GM19025 (cell line): ENCODE measurements at regions not wholly inside any gene's neighbourhood (a gene's known extent, or its start where the extent isn't known, plus 50 kb on each side); places are given as distances from the start of the nearest gene placed in this dataset.

ENCODE experiments used
- ATAC-seq: cut with Tn5 transposase; IDR thresholded peaks from one replicate; pipeline ENCODE4 v1.9.1; 2021; ENCODE audit warnings: mild to moderate bottlenecking, low read depth, moderate library complexity; ENCODE audit not compliant: unreplicated experiment

GRCh38 chr10:47245731-47246350 lies 54.2 kb upstream of the GDF10 start:
- ATAC-seq = no peak

GRCh38 chr10:47246406-47247147 lies 53.4 kb upstream of the GDF10 start:
- ATAC-seq = no peak

GRCh38 chr10:47247148-47248059 lies 52.6 kb upstream of the GDF10 start:
- ATAC-seq = no peak

GRCh38 chr10:47248386-47249090 lies 51.5 kb upstream of the GDF10 start:
- ATAC-seq = no peak

- no peak for ATAC-seq
These were observed 50.1 kb upstream of the GDF10 start for GRCh38 chr10:47249881-47250280.
